HG03095 (cell line): ENCODE measurements at regions not wholly inside any gene's neighbourhood (a gene's known extent, or its start where the extent isn't known, plus 50 kb on each side); places are given as distances from the start of the nearest gene placed in this dataset.
"Not testable (repeated sequence)": the region's sequence is repeated elsewhere in the genome, so short reads cannot be mapped to it uniquely, and the experiment has no call there.

Source experiments
- ATAC-seq: cut with Tn5 transposase; IDR thresholded peaks from one replicate; pipeline ENCODE4 v1.9.1; 2021; ENCODE audit warnings: moderate library complexity; ENCODE audit not compliant: unreplicated experiment

GRCh38 chr16:61024180-61024900 is 1011.9 kb downstream of the CDH8 start:
- no peak for ATAC-seq

GRCh38 chr16:61014869-61015268 is 1021.4 kb downstream of the CDH8 start:
- ATAC-seq = no peak

GRCh38 chr16:61007694-61008093 is 1028.5 kb downstream of the CDH8 start:
- no peak for ATAC-seq

- no peak for ATAC-seq
Measured at GRCh38 chr16:61005952-61006351, 1030.3 kb downstream of the CDH8 start.

- ATAC-seq = no peak
Measured at GRCh38 chr16:61002479-61003204, 1033.6 kb downstream of the CDH8 start.

- ATAC-seq = no peak
Measured at GRCh38 chr16:60991886-60992285, 1044.4 kb downstream of the CDH8 start.

GRCh38 chr16:60989592-60989991 is 1046.6 kb downstream of the CDH8 start:
- no peak for ATAC-seq

- ATAC-seq = no peak
Measured at GRCh38 chr16:60979119-60979518, 1057.1 kb downstream of the CDH8 start.

- ATAC-seq = no peak
Measured at GRCh38 chr16:60949800-60950199, 1086.4 kb downstream of the CDH8 start.

- ATAC-seq = no peak
Measured at GRCh38 chr16:60945225-60945624, 1091.0 kb downstream of the CDH8 start.

- ATAC-seq = not testable (repeated sequence)
Measured at GRCh38 chr16:60936189-60936588, 1100.0 kb downstream of the CDH8 start.

- no peak for ATAC-seq
Measured at GRCh38 chr16:60932600-60932999, 1103.6 kb downstream of the CDH8 start.

GRCh38 chr16:60930291-60930690 is 1105.9 kb downstream of the CDH8 start:
- ATAC-seq = no peak

GRCh38 chr16:60922920-60923319 is 1113.3 kb downstream of the CDH8 start:
- ATAC-seq = no peak

GRCh38 chr16:60914334-60914733 is 1121.9 kb downstream of the CDH8 start:
- no peak for ATAC-seq

GRCh38 chr16:60907645-60908044 is 1128.6 kb downstream of the CDH8 start:
- ATAC-seq = no peak

GRCh38 chr16:60905811-60906210 is 1130.4 kb downstream of the CDH8 start:
- ATAC-seq = no peak

- no peak for ATAC-seq
Measured at GRCh38 chr16:60902114-60902513, 1134.1 kb downstream of the CDH8 start.

GRCh38 chr16:60882816-60883215 is 1153.4 kb downstream of the CDH8 start:
- no peak for ATAC-seq

- ATAC-seq = no peak
Measured at GRCh38 chr16:60852635-60853034, 1183.6 kb downstream of the CDH8 start.

- no peak for ATAC-seq
Measured at GRCh38 chr16:60821661-60822060, 1214.6 kb downstream of the CDH8 start.

- ATAC-seq = no peak
Measured at GRCh38 chr16:60820361-60820760, 1215.9 kb downstream of the CDH8 start.
